Naive thymus-derived CD8-positive, alpha-beta T cell (primary cell): ENCODE measurements at regions not wholly inside any gene's neighbourhood (a gene's known extent, or its start where the extent isn't known, plus 50 kb on each side); places are given as distances from the start of the nearest gene placed in this dataset.
A peak's percentile ranks its signal among the peaks of the same experiment; 100 is the strongest.

Source experiments
- ATAC-seq, 2 donors: fragments of 150-1000 bp; cut with Tn5 transposase in 1 of 2; sonication (Bioruptor Pico), chemical (Tn5 transposase) in 1 of 2; 1 replicate in 1 of 2; 2 replicates in 1 of 2; pipeline ENCODE4 v1.10.0; 2021; ENCODE audit warnings: mild to moderate bottlenecking in 2 of 2, moderate library complexity in 2 of 2
- POLR2A ChIA-PET: fragments of 350-600 bp; sonication (Branson Sonifier 250); formaldehyde crosslinking; loops from one replicate; lab custom pipeline; 2021; ENCODE audit warnings: antibody characterized with exemption; lab: Charles Lee
- DNase-seq, 10 donors: peaks; one replicate each; pipeline versions ENCODE4 v3.0.0 to v3.0.0-alpha.2; 2020 to 2022
- H3K27ac Mint-ChIP-seq, 10 donors: one replicate each; pipeline ENCODE4 v1.8.0; 2020 to 2022; ENCODE audit warnings: mild to moderate bottlenecking in 10 of 10, mixed read lengths in 10 of 10, moderate library complexity in 4 of 10, inconsistent platforms in 1 of 10
- H3K27me3 Mint-ChIP-seq, 5 donors: one replicate each; pipeline ENCODE4 v1.8.0; 2021 to 2022; ENCODE audit warnings: mixed read lengths in 5 of 5
- H3K36me3 Mint-ChIP-seq, 3 donors: one replicate each; pipeline ENCODE4 v1.8.0; 2020 to 2022; ENCODE audit warnings: mixed read lengths in 3 of 3, mild to moderate bottlenecking in 2 of 3, inconsistent platforms in 1 of 3
- H3K4me1 Mint-ChIP-seq, 4 donors: one replicate each; pipeline ENCODE4 v1.8.0; 2021 to 2022; ENCODE audit warnings: mixed read lengths in 4 of 4
- H3K4me3 Mint-ChIP-seq, 10 donors: one replicate each; pipeline ENCODE4 v1.8.0; 2020 to 2022; ENCODE audit warnings: mild to moderate bottlenecking in 10 of 10, mixed read lengths in 10 of 10, moderate library complexity in 6 of 10, inconsistent platforms in 1 of 10
- H3K9me3 Mint-ChIP-seq, 9 donors: one replicate each; pipeline ENCODE4 v1.8.0; 2020 to 2022; ENCODE audit warnings: mixed read lengths in 9 of 9, mild to moderate bottlenecking in 3 of 9, inconsistent platforms in 1 of 9, moderate library complexity in 1 of 9

GRCh38 chr20:56859801-56860261 lies 230.7 kb downstream of the TFAP2C start:
- no peak overlapping the region for H3K27ac Mint-ChIP-seq
- POLR2A ChIA-PET: no interaction called here
- no peak for ATAC-seq
- H3K4me3 Mint-ChIP-seq: no peak overlapping the region
- H3K27me3 Mint-ChIP-seq: peaks cover 16 to 58% (median 18%) of the 10 kb centered on the region in 5 donors
- H3K36me3 Mint-ChIP-seq: peaks cover 0 to 5% (median 0%) of the 10 kb centered on the region in 3 donors
- DNase-seq: no peak
- H3K9me3 Mint-ChIP-seq: peaks cover 0 to 2% (median 0%) of the 10 kb centered on the region in 9 donors
- no peaks in the 10 kb centered on the region for H3K4me1 Mint-ChIP-seq

GRCh38 chr20:56860413-56860812 lies 231.3 kb downstream of the TFAP2C start:
- no peak overlapping the region for H3K4me3 Mint-ChIP-seq
- no peak for ATAC-seq
- H3K27ac Mint-ChIP-seq: no peak overlapping the region
- POLR2A ChIA-PET: no interaction called here
- peaks cover 16 to 61% (median 19%) of the 10 kb centered on the region in 5 donors for H3K27me3 Mint-ChIP-seq
- H3K9me3 Mint-ChIP-seq: peaks cover 0 to 2% (median 0%) of the 10 kb centered on the region in 9 donors
- H3K36me3 Mint-ChIP-seq: peaks cover 0 to 5% (median 0%) of the 10 kb centered on the region in 3 donors
- no peak for DNase-seq
- no peaks in the 10 kb centered on the region for H3K4me1 Mint-ChIP-seq

- no peaks in the 10 kb centered on the region for H3K4me1 Mint-ChIP-seq
- peaks cover 0 to 2% (median 0%) of the 10 kb centered on the region in 9 donors for H3K9me3 Mint-ChIP-seq
- no peak overlapping the region for H3K27ac Mint-ChIP-seq
- H3K4me3 Mint-ChIP-seq: no peak overlapping the region
- H3K36me3 Mint-ChIP-seq: peaks cover 0 to 5% (median 0%) of the 10 kb centered on the region in 3 donors
- peaks cover 16 to 66% (median 24%) of the 10 kb centered on the region in 5 donors for H3K27me3 Mint-ChIP-seq
- POLR2A ChIA-PET: no interaction called here
- DNase-seq (no peak), ATAC-seq (no peak)
Measured at GRCh38 chr20:56861590-56861989, 232.5 kb downstream of the TFAP2C start.

- POLR2A ChIA-PET: no interaction called here
- no peak overlapping the region for H3K4me3 Mint-ChIP-seq
- no peak overlapping the region for H3K27ac Mint-ChIP-seq
- peaks cover 16 to 50% (median 31%) of the 10 kb centered on the region in 5 donors for H3K27me3 Mint-ChIP-seq
- DNase-seq (no peak), ATAC-seq (no peak)
- peaks cover 0 to 9% (median 0%) of the 10 kb centered on the region in 9 donors for H3K9me3 Mint-ChIP-seq
- H3K4me1 Mint-ChIP-seq: no peaks in the 10 kb centered on the region
- H3K36me3 Mint-ChIP-seq: peaks cover 0 to 5% (median 0%) of the 10 kb centered on the region in 3 donors
Measured at GRCh38 chr20:56865055-56865454, 235.9 kb downstream of the TFAP2C start.

GRCh38 chr20:56867128-56867527 lies 238.0 kb downstream of the TFAP2C start:
- Mint-ChIP-seq H3K4me1 (no peaks in the 10 kb centered on the region), H3K27me3 (peaks cover 8 to 33% (median 22%) of the 10 kb centered on the region in 5 donors), H3K4me3 (no peak overlapping the region), H3K27ac (no peak overlapping the region), H3K36me3 (no peaks in the 10 kb centered on the region), H3K9me3 (peaks cover 0 to 9% (median 0%) of the 10 kb centered on the region in 9 donors)
- DNase-seq: no peak
- ATAC-seq: no peak
- POLR2A ChIA-PET: no interaction called here

- POLR2A ChIA-PET: no interaction called here
- Mint-ChIP-seq H3K36me3 (no peaks in the 10 kb centered on the region), H3K4me1 (no peaks in the 10 kb centered on the region), H3K27ac (peak overlapping the region in 1 of 10 donors; percentile 50), H3K9me3 (peaks cover 0 to 9% (median 0%) of the 10 kb centered on the region in 9 donors), H3K4me3 (no peak overlapping the region), H3K27me3 (peaks cover 0 to 21% (median 20%) of the 10 kb centered on the region in 5 donors)
- DNase-seq (no peak), ATAC-seq (no peak)
Measured at GRCh38 chr20:56868746-56869145, 239.6 kb downstream of the TFAP2C start.

GRCh38 chr20:56870271-56870670 lies 241.2 kb downstream of the TFAP2C start:
- Mint-ChIP-seq H3K27ac (no peak overlapping the region), H3K4me3 (no peak overlapping the region), H3K4me1 (no peaks in the 10 kb centered on the region), H3K9me3 (peaks cover 0 to 9% (median 0%) of the 10 kb centered on the region in 9 donors), H3K36me3 (no peaks in the 10 kb centered on the region), H3K27me3 (peaks cover 0 to 13% (median 9%) of the 10 kb centered on the region in 5 donors)
- POLR2A ChIA-PET: no interaction called here
- DNase-seq (no peak), ATAC-seq (no peak)

- Mint-ChIP-seq H3K4me3 (no peak overlapping the region), H3K27me3 (peaks cover 0 to 13% (median 4%) of the 10 kb centered on the region in 5 donors), H3K4me1 (no peaks in the 10 kb centered on the region), H3K36me3 (no peaks in the 10 kb centered on the region), H3K9me3 (peaks cover 0 to 9% (median 0%) of the 10 kb centered on the region in 9 donors), H3K27ac (no peak overlapping the region)
- POLR2A ChIA-PET: no interaction called here
- no peak for DNase-seq
- no peak for ATAC-seq
Measured at GRCh38 chr20:56871691-56872090, 242.6 kb downstream of the TFAP2C start.

GRCh38 chr20:56872620-56873458 lies 243.7 kb downstream of the TFAP2C start:
- H3K36me3 Mint-ChIP-seq: no peaks in the 10 kb centered on the region
- POLR2A ChIA-PET: no interaction called here
- H3K4me1 Mint-ChIP-seq: no peaks in the 10 kb centered on the region
- no peak for ATAC-seq
- no peak for DNase-seq
- peaks cover 0 to 7% (median 3%) of the 10 kb centered on the region in 5 donors for H3K27me3 Mint-ChIP-seq
- no peak overlapping the region for H3K27ac Mint-ChIP-seq
- H3K4me3 Mint-ChIP-seq: no peak overlapping the region
- H3K9me3 Mint-ChIP-seq: peaks cover 0 to 8% (median 0%) of the 10 kb centered on the region in 9 donors

GRCh38 chr20:56873836-56874235 lies 244.7 kb downstream of the TFAP2C start:
- Mint-ChIP-seq H3K36me3 (no peaks in the 10 kb centered on the region), H3K27ac (peak overlapping the region in 2 of 10 donors; percentile 28 to 46), H3K4me3 (no peak overlapping the region), H3K27me3 (peaks cover 0 to 16% (median 3%) of the 10 kb centered on the region in 5 donors), H3K9me3 (peaks cover 0 to 12% (median 0%) of the 10 kb centered on the region in 9 donors), H3K4me1 (no peaks in the 10 kb centered on the region)
- no peak for DNase-seq
- no peak for ATAC-seq
- POLR2A ChIA-PET: no interaction called here

GRCh38 chr20:56875052-56875659 lies 246.1 kb downstream of the TFAP2C start:
- H3K27ac Mint-ChIP-seq: no peak overlapping the region
- POLR2A ChIA-PET: no interaction called here
- no peaks in the 10 kb centered on the region for H3K4me1 Mint-ChIP-seq
- H3K9me3 Mint-ChIP-seq: peaks cover 0 to 15% (median 0%) of the 10 kb centered on the region in 9 donors
- H3K36me3 Mint-ChIP-seq: no peaks in the 10 kb centered on the region
- H3K27me3 Mint-ChIP-seq: peaks cover 0 to 19% (median 3%) of the 10 kb centered on the region in 5 donors
- DNase-seq (no peak), ATAC-seq (no peak)
- no peak overlapping the region for H3K4me3 Mint-ChIP-seq

GRCh38 chr20:56875803-56876202 lies 246.7 kb downstream of the TFAP2C start:
- DNase-seq (no peak), ATAC-seq (no peak)
- POLR2A ChIA-PET: no interaction called here
- Mint-ChIP-seq H3K9me3 (peaks cover 0 to 15% (median 0%) of the 10 kb centered on the region in 9 donors), H3K27ac (no peak overlapping the region), H3K36me3 (no peaks in the 10 kb centered on the region), H3K27me3 (peaks cover 0 to 24% (median 3%) of the 10 kb centered on the region in 5 donors), H3K4me3 (no peak overlapping the region), H3K4me1 (no peaks in the 10 kb centered on the region)

GRCh38 chr20:56885521-56885920 lies 256.4 kb downstream of the TFAP2C start:
- Mint-ChIP-seq H3K4me1 (no peaks in the 10 kb centered on the region), H3K4me3 (no peak overlapping the region), H3K36me3 (no peaks in the 10 kb centered on the region), H3K27me3 (peaks cover 3 to 18% (median 10%) of the 10 kb centered on the region in 5 donors), H3K27ac (no peak overlapping the region), H3K9me3 (peaks cover 0 to 2% (median 0%) of the 10 kb centered on the region in 9 donors)
- DNase-seq (no peak), ATAC-seq (no peak)
- POLR2A ChIA-PET: no interaction called here
